HG03457 (cell line): ENCODE measurements at regions not wholly inside any gene's neighbourhood (a gene's known extent, or its start where the extent isn't known, plus 50 kb on each side); places are given as distances from the start of the nearest gene placed in this dataset.

Source experiments
- ATAC-seq: cut with Tn5 transposase; IDR thresholded peaks from one replicate; pipeline ENCODE4 v1.9.1; 2021; ENCODE audit warnings: moderate number of reproducible peaks; ENCODE audit not compliant: unreplicated experiment

DNA sequence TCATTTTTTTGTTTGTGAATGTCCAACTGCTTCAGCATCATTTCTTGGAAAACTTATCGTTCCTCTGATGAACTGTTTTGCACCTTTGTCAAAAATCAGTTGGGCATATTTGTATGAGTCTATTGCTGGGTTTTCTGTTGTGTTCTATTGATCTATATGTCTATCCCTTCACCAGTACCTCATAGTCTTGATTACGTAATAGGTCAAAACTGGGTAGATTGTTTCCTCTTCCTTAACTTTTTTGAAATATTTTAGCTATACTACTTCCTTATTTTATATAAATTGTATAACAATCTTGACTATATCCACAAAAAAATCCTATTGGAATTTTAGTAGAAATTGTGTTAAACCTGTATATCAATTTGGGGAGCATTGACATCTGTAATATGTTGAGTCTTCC lies 104.1 kb upstream of the PALS2 start:
- no peak for ATAC-seq

DNA sequence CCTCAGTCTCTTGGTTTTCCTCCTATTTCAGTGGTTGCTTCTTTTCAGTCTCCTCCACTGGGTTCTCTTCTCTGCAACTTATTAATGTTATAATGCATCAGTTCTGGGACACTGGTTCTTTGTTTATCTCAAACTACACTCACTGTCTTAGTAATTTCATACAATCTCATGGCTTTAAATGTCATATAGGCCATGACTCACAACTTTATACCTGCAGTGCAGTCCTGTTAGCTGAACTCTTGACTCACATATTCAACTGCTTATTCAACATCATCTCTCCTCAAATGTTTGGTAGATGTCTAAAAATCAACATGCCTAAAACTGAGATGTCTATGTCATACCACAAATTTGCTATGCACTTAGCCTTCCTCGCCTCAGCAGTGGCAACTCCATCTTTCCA lies 101.2 kb upstream of the PALS2 start:
- ATAC-seq = no peak

- ATAC-seq = no peak
Observed at GRCh38 chr7:24475166-24475961, 97.9 kb upstream of the PALS2 start.

GRCh38 chr7:24476227-24476626 lies 97.0 kb upstream of the PALS2 start:
- no peak for ATAC-seq

- no peak for ATAC-seq
Observed at GRCh38 chr7:24477398-24478136, 95.7 kb upstream of the PALS2 start.

- no peak for ATAC-seq
Observed at GRCh38 chr7:24478137-24478655, 95.1 kb upstream of the PALS2 start.

DNA sequence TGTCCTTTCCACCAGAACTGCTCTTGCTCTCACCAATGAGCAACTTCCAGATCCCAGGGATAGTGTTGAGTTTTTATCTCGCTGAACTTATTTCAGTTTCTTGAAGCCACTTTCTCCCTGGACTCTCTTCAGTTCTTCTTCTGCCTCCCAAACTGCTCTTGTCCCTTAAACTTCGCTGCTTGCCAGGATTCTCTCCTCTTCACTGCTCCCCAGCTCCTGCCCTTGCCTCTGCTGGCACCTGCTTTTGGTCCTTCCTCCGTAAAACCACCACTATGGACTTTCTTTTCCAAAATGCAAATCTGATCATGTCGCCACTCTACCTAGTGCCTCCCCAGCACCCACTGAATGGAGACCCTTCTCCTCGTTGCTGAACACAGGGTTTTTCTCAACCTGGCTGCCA lies 92.8 kb upstream of the PALS2 start:
- no peak for ATAC-seq

DNA sequence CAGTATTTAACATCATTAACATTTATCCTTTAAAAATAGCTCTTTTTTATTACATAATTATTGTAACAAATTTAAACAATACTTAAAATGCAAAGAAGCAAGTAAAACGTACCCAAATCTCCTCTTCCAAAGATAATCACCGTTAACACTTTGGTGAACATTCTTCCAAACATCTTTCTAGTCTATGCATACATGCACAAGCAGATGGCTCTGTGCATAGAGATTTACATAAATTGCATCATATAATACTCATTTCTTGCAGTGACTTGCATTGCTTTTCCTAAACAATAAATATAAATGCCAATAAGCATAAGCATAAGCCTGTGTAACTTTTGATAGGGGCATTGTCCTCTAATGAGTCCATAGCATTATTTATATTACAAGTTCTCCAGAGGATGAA lies 89.4 kb upstream of the PALS2 start:
- ATAC-seq = no peak

DNA sequence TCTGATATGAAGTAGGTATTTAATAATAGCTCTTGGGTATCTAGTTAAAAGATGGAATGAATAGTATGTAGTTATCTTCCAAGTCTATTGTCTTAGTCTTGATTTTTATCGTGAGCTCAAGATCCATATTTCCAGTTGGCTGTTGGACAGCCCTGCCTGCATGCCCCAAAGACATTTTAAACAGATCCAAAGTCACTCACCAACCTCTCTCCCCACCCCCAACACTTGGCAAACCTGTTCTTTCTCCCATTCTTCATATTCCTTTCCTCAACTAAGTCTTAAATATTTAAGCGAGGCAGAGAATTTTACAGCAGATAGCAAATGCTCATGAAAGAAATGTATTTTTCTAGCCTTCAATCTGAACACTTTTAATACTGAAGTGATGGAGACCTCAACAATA lies 80.7 kb upstream of the PALS2 start:
- ATAC-seq = no peak

DNA sequence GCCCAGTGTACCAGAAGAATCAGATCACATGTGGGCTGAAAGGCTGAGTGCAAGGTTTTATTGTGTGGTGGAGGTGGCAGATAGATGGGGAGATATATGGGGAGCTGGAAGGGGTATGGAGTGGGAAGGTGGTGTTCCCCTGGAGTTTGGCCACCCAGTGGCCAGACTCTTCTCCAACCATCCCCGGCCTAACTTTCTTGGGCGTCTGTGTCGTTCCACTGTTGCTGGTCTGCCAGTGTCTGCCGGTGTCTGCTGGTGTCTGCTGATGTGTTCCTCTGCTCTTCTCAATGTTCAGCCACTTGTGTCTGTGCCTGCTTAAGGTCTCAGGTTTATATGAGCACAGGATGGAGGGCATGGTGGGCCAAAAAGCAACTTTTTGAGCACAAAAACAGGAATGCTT lies 78.4 kb upstream of the PALS2 start:
- ATAC-seq = no peak

- no peak for ATAC-seq
Observed at GRCh38 chr7:24496036-24496435, 77.2 kb upstream of the PALS2 start.

GRCh38 chr7:24498439-24498838 lies 74.8 kb upstream of the PALS2 start:
- no peak for ATAC-seq

DNA sequence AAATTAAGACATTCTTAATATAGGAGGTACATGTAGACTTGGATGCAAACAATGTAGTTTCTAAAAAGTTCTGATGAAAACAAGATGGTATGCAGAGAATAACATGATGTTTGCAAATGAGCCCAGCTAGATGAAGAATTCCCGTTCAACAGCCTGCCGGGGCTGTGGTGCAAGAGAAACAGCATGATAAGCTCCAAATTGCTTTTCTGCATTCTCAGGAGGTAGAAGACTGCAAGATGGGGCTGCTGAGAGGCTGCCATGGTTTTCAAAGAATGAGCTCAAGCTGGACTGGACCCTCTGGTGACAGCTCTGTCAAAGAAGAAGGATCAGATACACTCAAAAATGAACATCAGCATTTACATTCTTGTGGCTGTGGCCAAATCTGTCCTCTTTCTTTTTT lies 73.4 kb upstream of the PALS2 start:
- no peak for ATAC-seq

- ATAC-seq = no peak
Observed at GRCh38 chr7:24500599-24500998, 72.7 kb upstream of the PALS2 start.

DNA sequence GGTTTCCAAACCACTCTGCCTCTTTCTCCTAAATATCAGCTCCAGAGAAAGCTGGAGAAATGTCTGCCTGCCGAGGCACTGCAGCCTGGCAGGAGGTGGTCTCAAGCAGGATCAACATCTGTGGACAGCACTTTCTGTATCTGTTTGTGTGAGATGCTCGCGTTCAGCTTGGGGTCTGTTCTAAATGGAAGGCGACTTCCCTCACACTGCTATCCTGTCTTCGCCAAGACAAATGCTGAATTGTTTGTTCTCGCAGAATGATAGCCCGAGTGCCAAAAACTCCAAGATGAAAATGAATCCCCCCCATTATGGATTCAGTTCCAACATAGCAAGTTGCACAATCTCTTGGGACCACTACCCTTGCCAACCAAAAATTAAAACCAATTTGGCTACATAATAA lies 72.2 kb upstream of the PALS2 start:
- no peak for ATAC-seq

GRCh38 chr7:24501443-24502134 lies 71.7 kb upstream of the PALS2 start:
- ATAC-seq = no peak

DNA sequence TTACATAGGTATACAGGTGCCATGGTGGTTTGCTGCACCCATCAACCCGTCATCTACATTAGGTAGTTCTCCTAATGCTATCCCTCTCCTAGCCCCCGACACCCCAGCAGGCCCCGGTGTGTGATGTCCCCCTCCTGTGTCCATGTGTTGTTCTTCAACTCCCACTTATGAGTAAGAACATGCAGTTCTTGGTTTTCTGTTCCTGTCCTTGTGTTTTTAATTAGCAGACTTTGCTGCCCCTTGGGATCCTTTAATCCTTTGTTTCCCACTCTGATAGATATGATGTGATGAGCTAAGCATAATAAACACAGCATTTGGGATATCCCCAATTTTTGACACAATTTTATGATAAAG lies 71.1 kb upstream of the PALS2 start:
- ATAC-seq = no peak

GRCh38 chr7:24503506-24503905 lies 69.7 kb upstream of the PALS2 start:
- ATAC-seq = no peak

DNA sequence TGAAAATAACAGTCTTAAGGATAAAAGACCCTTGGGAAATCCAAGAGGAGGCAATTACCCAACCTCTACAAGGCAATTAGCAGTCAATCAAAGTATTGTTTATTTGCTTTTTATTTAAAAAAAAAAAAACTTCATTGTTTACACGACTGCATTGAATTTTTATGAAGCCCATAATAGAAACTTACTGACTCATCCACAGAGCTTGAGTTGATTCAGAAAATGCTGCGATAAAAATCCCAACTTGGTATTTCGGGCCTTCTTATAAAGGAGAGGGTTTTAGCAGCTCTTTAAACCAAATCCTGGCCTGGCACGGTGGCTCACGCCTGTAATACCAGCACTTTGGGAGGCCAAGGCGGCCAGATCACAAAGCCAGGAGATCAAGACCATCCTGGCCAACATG lies 69.2 kb upstream of the PALS2 start:
- no peak for ATAC-seq

GRCh38 chr7:24504836-24505235 lies 68.4 kb upstream of the PALS2 start:
- ATAC-seq = no peak

DNA sequence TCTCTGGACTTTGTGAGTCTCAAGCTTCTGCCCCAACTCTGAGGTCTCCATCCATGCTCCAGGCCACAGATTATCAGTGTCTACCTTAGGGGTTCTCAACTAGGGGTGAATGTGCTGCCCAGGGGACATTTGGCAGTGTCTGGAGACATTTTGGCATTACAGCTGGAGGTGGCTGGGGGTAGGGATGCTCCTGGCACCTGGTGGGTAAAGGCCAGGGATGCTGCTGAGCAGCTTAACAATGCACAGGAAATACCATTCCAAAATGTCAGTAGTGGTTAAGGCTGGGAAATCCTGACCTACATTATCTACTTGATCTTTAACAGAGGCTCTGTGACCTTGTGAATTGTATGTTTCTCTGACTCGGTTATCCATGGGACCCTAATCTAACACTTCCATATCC lies 67.3 kb upstream of the PALS2 start:
- no peak for ATAC-seq

DNA sequence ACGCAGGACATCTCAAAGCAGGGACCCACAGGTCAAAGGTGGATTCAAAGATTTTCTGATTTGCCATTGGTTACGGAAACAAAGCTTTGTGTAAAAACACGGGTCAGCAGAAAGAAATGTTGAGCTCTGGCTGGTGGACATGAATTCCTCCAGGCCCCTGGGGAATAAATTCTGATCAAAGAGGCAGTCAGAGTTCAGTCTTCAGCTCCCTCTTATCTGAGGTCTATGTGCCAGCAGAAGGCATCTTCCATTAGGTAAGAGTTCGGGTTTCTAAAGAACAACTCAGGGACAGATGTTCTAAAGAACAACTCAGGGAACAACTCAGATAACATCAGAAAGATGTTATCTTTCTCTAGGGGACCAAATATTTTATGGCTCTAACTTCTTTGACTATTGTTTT lies 64.9 kb upstream of the PALS2 start:
- ATAC-seq = no peak
